GM18519 (cell line): ENCODE measurements at regions not wholly inside any gene's neighbourhood (a gene's known extent, or its start where the extent isn't known, plus 50 kb on each side); places are given as distances from the start of the nearest gene placed in this dataset.
A peak's percentile ranks its signal among the peaks of the same experiment; 100 is the strongest.
"Not testable (repeated sequence)": the region's sequence is repeated elsewhere in the genome, so short reads cannot be mapped to it uniquely, and the experiment has no call there.

Experiments used
- ATAC-seq: cut with Tn5 transposase; IDR thresholded peaks from one replicate; pipeline ENCODE4 v1.9.1; 2021; ENCODE audit warnings: mild to moderate bottlenecking, moderate library complexity; ENCODE audit not compliant: unreplicated experiment, low FRiP score

DNA sequence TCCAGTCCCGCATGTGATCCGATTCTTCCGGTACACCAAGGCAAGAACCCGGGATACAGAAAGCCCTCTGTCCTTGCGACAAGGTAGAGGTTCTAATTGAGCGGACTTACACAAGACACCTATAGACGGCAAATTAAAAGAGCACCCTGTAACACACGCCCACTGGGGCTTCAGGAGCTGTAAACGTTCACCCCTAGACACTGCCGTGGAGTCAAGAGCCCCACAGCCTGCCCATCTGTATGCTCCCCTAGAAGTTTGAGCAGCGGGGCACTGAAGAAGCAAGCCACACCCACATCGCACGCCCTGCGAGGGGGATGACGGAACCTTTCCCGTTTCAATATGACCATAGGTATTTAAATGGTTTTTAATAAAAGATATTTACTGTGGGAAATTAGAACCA lies 696.3 kb upstream of the MMS22L start:
- ATAC-seq: not testable (repeated sequence)

DNA sequence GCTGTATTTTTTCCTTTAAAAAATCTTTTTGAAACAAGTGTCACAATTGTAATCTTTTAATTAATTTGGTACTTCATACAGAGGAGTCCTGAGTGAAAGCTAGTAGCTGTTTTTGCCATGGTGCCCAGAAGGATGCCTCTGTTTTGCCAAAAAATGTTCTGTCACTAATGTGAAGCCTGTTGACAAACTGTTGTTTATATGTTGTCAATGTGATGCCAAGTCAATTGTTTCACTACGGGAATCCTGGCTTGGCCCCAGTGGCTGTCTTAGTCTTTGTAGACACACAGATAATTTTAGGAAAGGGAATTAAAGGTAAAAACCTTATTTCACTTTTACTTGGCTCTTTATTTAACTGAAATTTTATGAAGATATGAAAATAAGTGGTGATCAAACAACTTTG lies 706.4 kb upstream of the MMS22L start:
- no peak for ATAC-seq

DNA sequence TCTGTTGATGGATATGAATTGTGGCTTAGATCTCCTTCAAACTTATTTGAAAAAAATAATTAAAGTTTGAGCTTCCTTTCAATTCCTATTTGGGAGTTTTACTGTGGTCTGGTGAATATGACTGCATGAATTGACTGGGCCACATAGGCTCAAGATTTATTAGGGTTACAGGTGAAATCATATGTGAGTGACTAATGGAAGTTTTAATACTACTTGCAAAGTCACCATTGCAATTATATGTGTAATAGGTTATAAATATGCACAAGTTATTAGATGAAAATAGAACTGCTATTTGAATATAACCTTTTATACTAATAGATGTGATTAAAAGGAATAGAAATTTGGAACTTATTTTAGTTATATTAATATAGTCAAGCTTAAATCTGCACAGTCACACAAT lies 712.1 kb upstream of the MMS22L start:
- no peak for ATAC-seq

DNA sequence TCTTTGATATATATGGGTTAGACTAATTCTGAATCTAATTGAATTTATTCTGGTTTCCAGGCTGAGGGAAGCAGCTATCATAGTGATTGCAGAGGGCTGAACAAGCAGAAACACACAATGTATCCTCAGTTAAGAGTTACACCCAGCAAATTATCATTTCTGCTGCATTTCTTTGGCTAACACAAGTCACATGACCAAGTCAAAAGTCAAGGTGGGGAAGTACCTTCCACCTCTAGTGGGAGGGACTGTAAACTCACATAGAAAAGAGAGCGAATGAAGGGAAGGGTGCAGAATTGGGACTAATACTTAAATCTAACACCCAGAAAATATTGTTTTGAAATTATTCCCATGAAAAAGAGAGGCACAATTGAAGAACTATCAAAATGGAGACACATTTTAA lies 719.7 kb upstream of the MMS22L start:
- no peak for ATAC-seq

DNA sequence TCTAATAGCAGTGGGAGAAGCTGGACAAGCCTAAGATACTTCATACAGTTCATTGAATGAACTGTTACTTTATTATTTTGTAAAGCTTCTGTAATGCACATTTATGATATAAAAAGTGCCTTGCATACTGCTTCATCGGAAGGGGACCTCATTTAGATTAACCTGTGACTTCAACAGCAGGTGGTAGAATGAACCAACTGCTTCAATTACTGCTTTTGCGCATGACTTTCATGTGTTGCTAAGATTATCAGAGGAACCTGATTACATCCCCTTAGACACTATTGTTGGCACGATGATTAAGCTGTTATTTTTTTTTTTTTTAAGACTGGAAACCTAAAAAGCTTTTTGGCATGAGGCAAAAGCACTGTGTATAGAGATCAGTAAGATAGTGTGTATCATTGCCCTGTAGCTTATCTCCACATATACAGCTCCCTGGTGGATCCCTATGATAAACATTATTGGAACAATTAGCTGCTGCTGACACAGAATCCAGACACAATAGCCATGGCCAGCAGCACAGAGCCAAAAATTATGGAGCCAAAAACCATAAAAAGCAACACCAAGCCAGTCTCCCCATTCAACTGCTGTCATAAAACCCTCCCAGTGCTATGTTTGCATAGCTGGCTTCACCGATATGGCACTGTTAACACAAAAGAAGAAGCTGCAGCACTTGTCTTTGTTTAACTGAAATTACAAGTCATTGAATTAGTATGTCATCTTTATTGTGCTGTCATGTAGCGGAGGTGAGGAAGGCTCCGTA lies 731.6 kb upstream of the MMS22L start:
- no peak for ATAC-seq

DNA sequence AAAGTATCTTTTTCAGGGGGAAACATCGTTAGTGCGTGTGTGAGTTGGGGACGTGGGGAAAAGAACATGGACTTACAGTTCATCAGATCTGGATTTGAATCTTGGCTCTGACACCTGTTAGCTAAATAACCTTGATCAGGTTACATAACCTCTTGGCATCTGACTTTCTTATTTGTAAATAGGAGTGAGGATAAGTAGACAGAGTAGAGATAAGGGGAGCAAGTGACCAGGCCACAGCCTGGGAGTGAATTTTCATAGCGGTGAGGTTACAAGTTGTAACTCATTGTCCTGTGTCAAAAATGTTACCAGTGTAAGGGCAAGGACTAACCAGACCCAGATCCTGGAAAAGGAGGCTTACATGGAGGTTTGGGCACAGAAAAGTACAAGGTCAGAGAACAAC lies 733.5 kb upstream of the MMS22L start:
- ATAC-seq: no peak

DNA sequence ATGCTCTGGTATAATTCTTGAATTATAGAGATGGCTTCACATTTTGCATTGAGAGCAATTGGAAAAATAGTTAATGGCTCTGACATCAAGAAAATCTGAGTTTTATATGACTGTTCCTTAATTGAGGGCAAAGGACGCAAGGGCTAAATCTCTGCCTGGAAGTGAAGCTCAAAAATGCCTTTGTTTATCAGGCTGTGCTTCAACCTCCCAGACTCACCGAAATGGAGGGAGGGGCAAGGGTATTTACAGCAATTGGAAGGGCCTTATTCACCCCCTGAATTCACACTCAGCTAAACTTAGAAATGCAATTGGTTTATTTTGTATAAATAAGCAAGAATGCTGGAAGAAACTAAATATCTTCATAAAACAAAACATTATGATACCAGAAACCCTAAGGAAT lies 737.2 kb upstream of the MMS22L start:
- no peak for ATAC-seq

DNA sequence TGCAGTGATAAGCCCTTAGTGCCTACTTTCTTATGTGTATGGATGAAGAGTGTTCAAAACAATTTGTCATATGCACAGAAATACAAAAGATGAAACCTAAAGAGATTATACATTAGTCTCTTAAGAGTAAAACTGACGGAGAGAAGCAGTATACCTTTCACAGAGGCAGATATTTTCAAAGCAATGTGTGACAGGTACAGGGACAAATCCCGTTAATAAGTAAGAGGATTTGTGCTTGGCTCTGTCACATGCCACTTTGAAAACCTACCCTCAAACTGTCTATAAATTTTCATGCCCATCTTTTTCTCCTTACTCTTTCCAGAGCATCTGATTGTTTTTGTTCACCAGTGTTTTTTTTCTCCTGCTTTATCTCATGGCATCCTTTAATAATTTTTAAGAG lies 741.3 kb upstream of the MMS22L start:
- no peak for ATAC-seq

DNA sequence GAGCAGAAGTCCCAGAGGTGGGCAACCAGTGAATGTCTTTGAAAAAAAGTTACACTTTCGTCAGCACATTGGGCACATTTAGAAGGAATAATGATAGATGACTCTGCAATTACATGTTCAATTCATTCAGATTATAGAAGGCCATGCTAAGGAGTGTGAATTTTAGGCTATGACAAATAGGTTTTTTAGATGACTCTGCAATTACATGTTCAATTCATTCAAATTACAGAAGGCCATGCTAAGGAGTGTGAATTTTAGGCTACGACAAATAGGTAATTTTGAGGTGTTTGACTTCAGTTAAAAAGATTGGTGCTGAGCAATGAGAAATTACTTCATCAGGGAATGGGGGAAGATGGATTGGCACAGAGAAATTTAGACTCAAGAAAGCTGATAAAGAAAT lies 744.9 kb upstream of the MMS22L start:
- no peak for ATAC-seq

DNA sequence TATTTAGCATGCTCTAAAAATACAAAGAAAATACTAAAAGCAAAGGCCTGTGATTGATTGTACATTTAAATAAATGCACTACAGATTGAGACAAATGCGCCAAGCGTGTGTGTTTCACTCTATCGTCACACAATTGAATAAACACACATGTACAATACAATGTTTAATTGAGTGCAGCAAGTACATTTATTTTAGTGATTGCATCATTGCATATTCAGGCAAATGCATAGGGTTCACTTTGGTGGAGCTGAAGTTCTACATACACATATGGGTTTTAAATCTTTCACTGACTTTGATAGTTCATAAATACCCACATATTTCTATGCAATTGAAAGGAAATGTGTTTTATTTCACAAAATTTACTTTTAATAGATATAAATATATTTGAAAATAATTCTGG lies 750.6 kb upstream of the MMS22L start:
- no peak for ATAC-seq

DNA sequence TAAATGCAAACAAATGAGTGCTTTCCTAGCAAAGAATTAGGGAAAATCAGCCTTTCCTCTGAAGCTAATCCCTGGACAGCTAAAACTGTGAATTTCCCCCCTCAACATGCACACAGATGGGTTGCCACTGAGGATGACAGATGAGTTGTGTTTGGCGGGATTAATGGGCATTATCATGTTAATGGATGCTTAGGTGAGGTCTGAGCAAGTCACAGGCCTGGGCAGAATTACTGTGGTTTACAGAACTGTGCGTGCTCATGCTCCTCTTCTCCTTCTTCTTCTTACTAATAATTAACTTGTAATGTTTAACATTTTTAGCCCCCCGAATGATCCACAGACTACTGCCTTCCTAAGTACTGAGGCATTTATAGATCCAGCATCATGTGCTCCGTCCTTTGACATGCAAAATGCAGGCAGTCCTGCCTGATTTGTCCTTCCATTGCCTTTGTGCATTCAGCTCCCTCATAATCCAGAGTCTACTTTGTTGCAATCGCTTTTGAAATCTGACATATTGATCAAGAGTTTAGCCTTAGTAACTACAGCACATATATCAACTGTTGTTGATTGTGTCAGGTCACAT lies 753.4 kb upstream of the MMS22L start:
- ATAC-seq: no peak

DNA sequence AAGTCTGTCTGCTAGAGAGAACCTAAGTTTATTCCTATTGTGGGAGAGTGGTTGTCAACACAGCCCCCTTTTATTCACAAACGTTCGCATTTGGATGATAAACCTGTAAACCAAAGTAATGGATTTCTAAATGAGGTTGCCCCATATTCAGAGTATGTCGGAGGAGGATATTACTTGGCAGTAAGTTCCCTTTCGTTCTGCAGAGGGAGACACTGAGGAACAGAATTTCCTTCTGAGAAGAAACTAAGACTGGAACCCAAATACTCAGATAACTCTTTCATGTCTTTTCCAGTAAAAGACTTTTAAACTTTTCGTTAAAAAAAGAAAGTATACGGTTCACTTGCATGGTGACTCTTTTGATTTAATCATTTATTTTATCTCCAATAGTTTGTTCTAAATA lies 754.6 kb upstream of the MMS22L start:
- ATAC-seq: no peak

DNA sequence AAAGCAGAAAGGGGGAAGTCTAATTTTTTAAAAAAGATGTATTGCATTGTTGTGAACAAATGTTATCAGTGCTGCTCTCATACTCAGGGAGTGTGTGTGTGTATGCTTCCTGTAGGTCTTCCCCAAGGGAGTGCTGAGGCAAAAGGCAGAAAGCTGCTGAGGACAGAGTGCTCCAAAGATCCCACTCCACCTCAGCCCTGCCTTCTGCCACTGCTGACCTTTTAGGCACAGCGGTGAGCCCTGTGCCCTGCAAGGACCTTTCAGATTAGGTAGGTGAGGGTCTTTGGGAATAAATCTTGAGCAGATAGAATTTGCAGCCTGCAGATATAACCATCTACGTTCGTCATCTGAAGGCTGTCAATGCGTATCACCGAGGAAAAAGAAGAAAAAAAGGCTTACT lies 756.4 kb upstream of the MMS22L start:
- ATAC-seq: no peak

DNA sequence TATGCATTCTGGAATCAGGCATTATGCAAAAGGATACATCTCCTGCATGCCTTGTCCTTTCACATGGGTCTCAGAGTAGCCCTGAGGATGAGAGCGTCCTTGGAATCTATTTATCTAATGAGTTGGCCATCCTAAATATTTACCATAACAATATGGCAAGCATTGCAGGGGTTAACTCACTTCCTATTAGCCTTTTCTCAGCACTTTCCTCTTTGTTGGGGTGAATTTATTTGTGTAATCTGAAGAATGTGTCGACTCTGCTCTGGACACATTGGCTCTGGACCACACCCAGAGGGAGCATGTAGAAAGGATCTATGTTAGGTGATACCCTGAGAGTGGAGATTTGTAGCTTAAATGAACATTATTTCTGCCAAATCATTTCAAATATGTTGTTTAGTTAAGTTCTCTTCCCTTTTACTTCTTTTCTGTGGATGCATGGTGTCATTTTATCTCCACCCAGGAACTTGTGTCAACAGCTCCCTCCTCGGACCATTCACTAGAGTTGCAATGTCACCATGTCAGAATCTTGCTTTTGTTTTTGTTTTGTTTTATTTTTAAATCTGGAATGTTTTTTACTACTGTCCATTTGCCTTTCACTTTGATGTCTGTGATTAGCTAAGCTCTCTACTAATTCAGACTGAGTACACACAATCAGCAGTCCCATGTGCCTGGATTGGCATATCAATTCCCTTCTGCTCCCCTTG lies 757.0 kb upstream of the MMS22L start:
- no peak for ATAC-seq

DNA sequence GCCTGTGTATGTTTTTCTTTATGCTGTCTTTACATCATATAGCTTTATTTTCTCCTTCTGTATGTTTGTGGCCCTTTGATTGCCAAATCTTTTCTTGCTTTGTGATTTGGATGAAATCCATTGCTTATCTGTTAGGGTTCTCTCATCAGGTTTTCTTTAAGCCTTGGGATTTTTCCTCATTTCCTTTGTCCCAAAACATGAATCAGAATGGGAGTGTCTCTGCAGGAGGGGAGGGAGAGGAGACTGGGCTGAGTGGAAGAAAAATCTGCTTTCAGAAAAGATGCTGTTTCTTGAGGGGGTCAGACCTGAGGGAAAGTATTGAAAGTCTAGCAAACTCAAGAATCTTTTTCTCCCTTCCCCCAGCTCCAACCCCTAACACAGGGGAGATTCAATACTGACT lies 758.0 kb upstream of the MMS22L start:
- no peak for ATAC-seq

DNA sequence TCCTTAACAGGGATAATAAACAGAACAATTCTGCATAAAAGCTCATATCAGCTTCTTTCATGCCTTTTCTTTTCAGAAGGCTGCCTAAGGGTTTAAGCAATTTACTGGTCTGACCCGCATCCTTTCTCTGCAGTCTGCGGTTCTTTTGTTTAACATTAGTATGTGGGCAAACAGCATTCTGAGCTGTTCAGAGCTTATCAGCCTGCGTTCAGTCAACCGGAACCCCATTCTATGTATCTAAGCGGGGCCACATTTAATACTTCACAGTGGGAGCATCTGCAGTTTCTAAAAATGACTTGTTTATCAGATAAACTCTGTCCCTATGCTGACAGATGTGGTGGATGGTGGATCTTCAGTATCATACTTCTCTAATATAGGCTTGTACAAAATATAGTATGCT lies 758.9 kb upstream of the MMS22L start:
- no peak for ATAC-seq

DNA sequence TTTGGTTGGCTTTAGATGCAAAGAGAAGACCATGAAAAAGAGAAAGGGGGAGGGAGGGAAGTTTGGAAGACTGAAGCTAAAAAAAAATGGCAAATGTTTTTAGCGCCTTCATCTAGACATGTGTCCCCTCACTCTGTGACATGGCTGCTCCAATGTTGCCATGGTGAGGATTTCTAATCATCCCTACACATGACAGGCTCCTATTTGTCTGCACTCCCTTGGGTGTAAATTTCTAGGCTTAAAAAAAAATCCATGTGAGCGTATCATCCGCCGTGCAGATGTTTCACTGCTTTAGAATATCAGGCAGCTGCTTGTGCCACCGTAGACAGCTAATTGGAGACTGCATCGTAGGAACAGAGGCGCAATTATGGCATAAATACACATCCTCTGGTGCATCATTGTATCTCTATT lies 761.1 kb upstream of the MMS22L start:
- ATAC-seq: no peak

DNA sequence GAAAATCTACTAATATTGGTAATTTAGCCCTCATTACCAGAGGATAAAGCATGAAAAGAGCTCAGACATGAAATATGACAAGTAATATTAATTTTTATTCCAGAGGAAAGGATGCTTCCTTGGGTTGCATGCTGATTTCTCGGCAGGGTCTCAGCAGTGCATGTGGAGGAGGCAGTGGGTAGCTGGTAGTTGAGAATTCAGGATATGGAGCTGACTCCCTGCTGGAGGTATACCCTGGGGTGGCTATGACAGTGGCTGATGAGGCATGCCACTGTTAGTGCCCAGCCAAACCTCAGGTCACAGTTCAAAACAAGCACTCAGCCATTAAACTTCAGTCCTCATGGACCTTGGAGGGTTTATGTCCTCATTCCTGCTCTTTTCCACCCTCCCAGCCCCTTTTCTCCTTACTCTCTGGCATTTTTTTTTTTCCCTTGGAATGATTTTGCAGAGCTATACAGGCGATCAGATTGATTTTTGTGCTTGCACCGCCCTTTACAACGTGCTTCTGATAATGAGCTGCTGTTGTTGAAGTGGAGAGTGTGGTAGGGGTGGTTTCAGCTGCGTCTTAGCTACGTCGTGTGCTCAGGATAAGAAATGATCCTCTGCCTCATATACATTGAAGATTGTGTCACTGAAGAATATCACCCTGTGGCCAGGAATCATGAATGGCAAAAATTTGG lies 761.9 kb upstream of the MMS22L start:
- no peak for ATAC-seq

DNA sequence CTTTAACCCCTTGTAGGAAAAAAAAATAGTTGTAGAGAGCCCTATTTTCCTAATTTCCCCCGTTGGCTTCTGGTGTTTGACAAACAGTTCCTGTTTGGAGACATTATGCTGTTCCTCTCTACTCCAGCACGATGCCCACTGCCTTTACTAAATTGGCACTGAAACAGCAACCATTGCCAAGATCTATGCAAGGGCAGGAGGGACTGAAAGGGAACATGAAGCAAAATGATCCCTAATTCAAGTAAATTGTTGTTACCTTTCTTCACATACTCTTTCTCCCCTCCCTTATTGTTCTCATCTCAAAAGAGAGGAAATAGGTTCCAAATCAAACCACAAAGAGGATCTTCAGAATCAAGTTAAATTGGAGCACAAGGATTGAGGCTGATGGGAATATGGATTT lies 764.1 kb upstream of the MMS22L start:
- no peak for ATAC-seq

DNA sequence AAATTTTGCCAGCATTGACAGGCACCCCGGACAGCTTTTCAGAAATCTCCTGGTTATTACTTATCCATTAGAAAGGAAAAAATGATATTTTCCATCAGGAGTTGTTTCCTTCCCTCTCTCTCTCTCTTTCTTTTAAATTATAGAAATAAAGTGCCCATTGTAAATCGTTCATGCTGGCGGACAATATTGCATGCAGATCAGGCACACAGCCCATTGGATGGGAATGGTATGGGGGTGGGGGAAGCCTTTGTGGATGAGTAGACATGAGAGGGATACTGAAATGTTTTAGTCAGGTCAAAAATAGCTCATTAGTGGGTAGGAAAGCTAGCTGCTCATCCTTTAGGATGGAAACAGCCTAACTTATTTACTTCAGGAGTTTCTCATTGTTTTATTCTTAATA lies 764.9 kb upstream of the MMS22L start:
- ATAC-seq: no peak

DNA sequence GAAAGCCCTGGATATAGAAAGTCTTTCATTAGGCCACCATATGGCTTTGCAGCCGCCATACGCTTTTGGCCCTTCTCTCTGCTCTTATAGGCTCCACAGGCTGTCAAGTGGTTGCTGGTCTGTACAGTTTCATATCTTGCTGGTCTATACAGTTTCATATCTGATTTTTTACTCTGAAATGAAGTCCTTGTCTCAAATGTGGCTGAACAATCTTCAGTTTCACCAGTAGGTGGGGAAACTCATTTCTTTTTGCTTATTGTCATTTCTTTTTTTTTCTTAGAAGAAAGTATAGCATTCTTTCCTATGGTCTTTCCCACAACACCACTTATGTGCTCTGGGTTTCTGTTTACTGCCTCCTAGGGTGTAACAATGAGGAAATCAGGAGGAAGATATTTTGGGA lies 771.4 kb upstream of the MMS22L start:
- peak; percentile 68 for ATAC-seq
